ENCODE measurements at regions not wholly inside any gene's neighbourhood (a gene's known extent, or its start where the extent isn't known, plus 50 kb on each side); places are given as distances from the start of the nearest gene placed in this dataset.

GRCh38 chr16:11481987-11482386 lies 104.7 kb downstream of the LITAF start:
- TF ChIP-seq CTCF (IDR thresholded peaks at IDR 0.05) (no peak), POLR2A (IDR thresholded peaks at IDR 0.05) (no peak), EP300 (IDR thresholded peaks at IDR 0.05) (no peak)
